Dendritic cell treated with granulocyte-macrophage colony-stimulating factor and Interleukin-4, amounts not matched to agents 40 ng/mL and 50 ng/mL, for 4 days (primary cell): ENCODE measurements at regions not wholly inside any gene's neighbourhood (a gene's known extent, or its start where the extent isn't known, plus 50 kb on each side); places are given as distances from the start of the nearest gene placed in this dataset.
"Not testable (repeated sequence)": the region's sequence is repeated elsewhere in the genome, so short reads cannot be mapped to it uniquely, and the experiment has no call there.

Experiments used
- H3K27ac Mint-ChIP-seq: one replicate; pipeline ENCODE4 v1.8.0; 2022; ENCODE audit warnings: mild to moderate bottlenecking, mixed read lengths
- H3K27me3 Mint-ChIP-seq: one replicate; pipeline ENCODE4 v1.8.0; 2022; ENCODE audit warnings: mild to moderate bottlenecking, mixed read lengths
- H3K36me3 Mint-ChIP-seq: one replicate; pipeline ENCODE4 v1.8.0; 2022; ENCODE audit warnings: low read depth, mixed read lengths
- H3K4me1 Mint-ChIP-seq: one replicate; pipeline ENCODE4 v1.8.0; 2022; ENCODE audit warnings: low read depth, mixed read lengths
- H3K4me3 Mint-ChIP-seq: one replicate; pipeline ENCODE4 v1.8.0; 2022; ENCODE audit warnings: mild to moderate bottlenecking, moderate library complexity, mixed read lengths
- H3K9me3 Mint-ChIP-seq: one replicate; pipeline ENCODE4 v1.8.0; 2022; ENCODE audit warnings: mixed read lengths
- intact Hi-C: fragments of 100-400 bp; cut with micrococcal nuclease; formaldehyde crosslinking; loops from one replicate; pipeline ENCODE4 v1.15.0; 2022

GRCh38 chr15:20401058-20401457 lies 140.5 kb downstream of the GOLGA6L6 start:
- H3K4me3 Mint-ChIP-seq, H3K27ac Mint-ChIP-seq, H3K27me3 Mint-ChIP-seq, H3K9me3 Mint-ChIP-seq, H3K36me3 Mint-ChIP-seq, H3K4me1 Mint-ChIP-seq: not testable (repeated sequence)
- intact Hi-C loops: loop anchor here (2.0 kb wide), 1 partner anchor 14 kb away; no protein-coding TSS in a partner anchor

DNA sequence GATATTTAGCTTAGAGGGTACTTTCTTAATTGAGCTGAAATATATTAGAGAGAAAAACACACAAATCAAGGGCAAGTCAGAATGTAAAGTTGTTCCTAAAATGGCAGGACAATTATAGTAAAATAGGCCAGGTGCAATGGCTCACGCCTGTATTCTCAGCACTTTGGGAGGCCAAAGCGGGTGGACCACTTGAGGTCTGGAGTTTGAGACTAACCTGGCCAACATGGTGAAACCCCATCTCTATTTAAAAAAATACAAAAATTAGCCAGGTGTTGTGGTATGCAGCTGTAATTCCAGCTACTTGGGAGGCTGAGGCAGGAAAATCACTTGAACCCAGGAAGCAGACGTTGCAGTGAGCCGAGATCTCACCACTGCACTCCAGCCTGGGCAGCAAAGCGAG lies 142.9 kb downstream of the GOLGA6L6 start:
- H3K4me3 Mint-ChIP-seq, H3K4me1 Mint-ChIP-seq, intact Hi-C loops, H3K27me3 Mint-ChIP-seq, H3K27ac Mint-ChIP-seq, H3K36me3 Mint-ChIP-seq, H3K9me3 Mint-ChIP-seq: not testable (repeated sequence)

- intact Hi-C loops, H3K4me1 Mint-ChIP-seq, H3K36me3 Mint-ChIP-seq, H3K9me3 Mint-ChIP-seq, H3K4me3 Mint-ChIP-seq, H3K27me3 Mint-ChIP-seq, H3K27ac Mint-ChIP-seq: not testable (repeated sequence)
Measured at GRCh38 chr15:20388161-20388560, 153.4 kb downstream of the GOLGA6L6 start.

GRCh38 chr15:20386198-20386597 lies 155.4 kb downstream of the GOLGA6L6 start:
- intact Hi-C loops: loop anchor here (1.0 to 2.0 kb wide), 2 partner anchors 11 to 15 kb away; no protein-coding TSS in a partner anchor
- no peaks in the 10 kb centered on the region for H3K4me1 Mint-ChIP-seq
- no peak overlapping the region for H3K27ac Mint-ChIP-seq
- H3K4me3 Mint-ChIP-seq: no peak overlapping the region
- H3K27me3 Mint-ChIP-seq: no peaks in the 10 kb centered on the region
- no peaks in the 10 kb centered on the region for H3K9me3 Mint-ChIP-seq
- no peaks in the 10 kb centered on the region for H3K36me3 Mint-ChIP-seq

DNA sequence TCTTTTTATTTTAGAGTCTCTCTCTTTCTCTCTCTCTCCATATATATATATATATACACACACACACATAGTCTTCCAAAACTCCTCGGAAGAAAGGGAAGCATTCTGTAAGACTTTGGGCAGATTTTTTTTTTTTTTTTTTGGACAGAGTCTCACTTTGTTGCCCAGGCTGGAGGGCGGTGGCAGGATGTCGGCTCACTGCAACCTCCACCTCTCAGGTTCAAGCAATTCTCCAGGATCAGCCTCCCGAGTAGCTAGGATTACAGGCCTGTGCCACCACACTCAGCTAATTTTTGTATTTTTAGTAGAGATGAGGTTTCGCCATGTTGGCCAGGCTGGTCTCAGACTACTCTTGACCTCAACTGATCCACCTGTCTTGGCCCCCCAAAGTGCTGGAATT lies 161.4 kb downstream of the GOLGA6L6 start:
- H3K27ac Mint-ChIP-seq, H3K4me3 Mint-ChIP-seq, intact Hi-C loops, H3K9me3 Mint-ChIP-seq, H3K4me1 Mint-ChIP-seq, H3K27me3 Mint-ChIP-seq, H3K36me3 Mint-ChIP-seq: not testable (repeated sequence)

DNA sequence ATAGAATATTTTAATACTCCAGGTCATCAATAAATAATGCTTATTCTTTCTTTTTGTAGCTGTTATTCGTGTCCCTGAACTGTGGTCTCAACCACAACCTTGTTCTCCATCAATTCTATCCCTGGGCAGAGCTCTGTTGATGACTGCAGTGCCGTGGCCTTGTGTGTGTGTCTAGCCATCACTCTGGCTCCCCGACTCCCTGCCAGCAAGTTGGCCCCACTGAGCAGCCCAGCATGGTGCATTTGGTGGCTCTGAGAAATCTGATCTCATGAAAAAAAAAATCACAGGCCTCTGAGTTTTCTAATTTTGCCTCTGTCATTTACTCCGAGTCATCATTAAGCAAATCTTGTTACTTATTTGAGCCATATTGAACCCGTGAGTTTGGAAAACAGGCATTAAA lies 164.7 kb downstream of the GOLGA6L6 start:
- no peaks in the 10 kb centered on the region for H3K27me3 Mint-ChIP-seq
- H3K4me3 Mint-ChIP-seq: no peak overlapping the region
- H3K27ac Mint-ChIP-seq: no peak overlapping the region
- H3K4me1 Mint-ChIP-seq: no peaks in the 10 kb centered on the region
- intact Hi-C loops: no loop called here
- no peaks in the 10 kb centered on the region for H3K36me3 Mint-ChIP-seq
- no peaks in the 10 kb centered on the region for H3K9me3 Mint-ChIP-seq

- H3K27me3 Mint-ChIP-seq, H3K9me3 Mint-ChIP-seq, H3K4me1 Mint-ChIP-seq, H3K27ac Mint-ChIP-seq, H3K36me3 Mint-ChIP-seq, H3K4me3 Mint-ChIP-seq, intact Hi-C loops: not testable (repeated sequence)
Measured at GRCh38 chr15:20372416-20372815, 169.2 kb downstream of the GOLGA6L6 start.

GRCh38 chr15:20369500-20369899 lies 172.1 kb downstream of the GOLGA6L6 start:
- Mint-ChIP-seq H3K4me3 (no peak overlapping the region), H3K4me1 (no peaks in the 10 kb centered on the region), H3K9me3 (no peaks in the 10 kb centered on the region), H3K27ac (no peak overlapping the region), H3K36me3 (no peaks in the 10 kb centered on the region), H3K27me3 (no peaks in the 10 kb centered on the region)
- intact Hi-C loops: no loop called here

GRCh38 chr15:20368974-20369373 lies 172.6 kb downstream of the GOLGA6L6 start:
- Mint-ChIP-seq H3K4me1 (no peaks in the 10 kb centered on the region), H3K27ac (no peak overlapping the region), H3K36me3 (no peaks in the 10 kb centered on the region), H3K4me3 (no peak overlapping the region), H3K9me3 (no peaks in the 10 kb centered on the region), H3K27me3 (no peaks in the 10 kb centered on the region)
- intact Hi-C loops: no loop called here

DNA sequence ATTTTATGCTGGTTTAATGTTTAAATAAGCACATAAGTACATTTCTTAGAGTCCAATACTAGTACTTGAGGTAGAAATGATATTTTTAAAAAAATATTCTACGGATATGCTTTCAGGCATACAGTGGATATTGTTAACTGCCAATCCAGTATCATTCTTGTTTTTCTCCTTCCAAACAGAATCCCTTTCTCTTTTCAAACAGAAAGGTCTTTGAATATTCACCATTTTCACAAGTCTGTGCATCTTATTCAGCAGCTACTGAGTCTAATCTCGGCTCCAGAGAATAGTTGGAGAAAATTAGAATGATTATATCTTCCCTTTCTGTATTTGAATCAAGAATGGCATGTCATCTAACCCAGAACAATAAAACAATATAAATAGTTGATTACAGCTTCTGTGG lies 174.5 kb downstream of the GOLGA6L6 start:
- H3K4me3 Mint-ChIP-seq: no peak overlapping the region
- H3K27ac Mint-ChIP-seq: no peak overlapping the region
- no peaks in the 10 kb centered on the region for H3K4me1 Mint-ChIP-seq
- H3K27me3 Mint-ChIP-seq: no peaks in the 10 kb centered on the region
- H3K9me3 Mint-ChIP-seq: no peaks in the 10 kb centered on the region
- intact Hi-C loops: no loop called here
- H3K36me3 Mint-ChIP-seq: no peaks in the 10 kb centered on the region

- H3K27ac Mint-ChIP-seq, H3K36me3 Mint-ChIP-seq, H3K9me3 Mint-ChIP-seq, intact Hi-C loops, H3K4me3 Mint-ChIP-seq, H3K27me3 Mint-ChIP-seq, H3K4me1 Mint-ChIP-seq: not testable (repeated sequence)
Measured at GRCh38 chr15:20363591-20363990, 178.0 kb downstream of the GOLGA6L6 start.

- intact Hi-C loops: no loop called here
- H3K4me1 Mint-ChIP-seq: peaks cover 5% of the 10 kb centered on the region
- no peak overlapping the region for H3K4me3 Mint-ChIP-seq
- H3K27ac Mint-ChIP-seq: no peak overlapping the region
- no peaks in the 10 kb centered on the region for H3K36me3 Mint-ChIP-seq
- H3K9me3 Mint-ChIP-seq: no peaks in the 10 kb centered on the region
- H3K27me3 Mint-ChIP-seq: no peaks in the 10 kb centered on the region
Measured at GRCh38 chr15:20361091-20361490, 180.5 kb downstream of the GOLGA6L6 start.

GRCh38 chr15:20358779-20359414 lies 182.7 kb downstream of the GOLGA6L6 start:
- Mint-ChIP-seq H3K36me3 (no peaks in the 10 kb centered on the region), H3K9me3 (no peaks in the 10 kb centered on the region), H3K27ac (no peak overlapping the region), H3K27me3 (no peaks in the 10 kb centered on the region), H3K4me3 (no peak overlapping the region), H3K4me1 (peaks cover 5% of the 10 kb centered on the region)
- intact Hi-C loops: no loop called here

DNA sequence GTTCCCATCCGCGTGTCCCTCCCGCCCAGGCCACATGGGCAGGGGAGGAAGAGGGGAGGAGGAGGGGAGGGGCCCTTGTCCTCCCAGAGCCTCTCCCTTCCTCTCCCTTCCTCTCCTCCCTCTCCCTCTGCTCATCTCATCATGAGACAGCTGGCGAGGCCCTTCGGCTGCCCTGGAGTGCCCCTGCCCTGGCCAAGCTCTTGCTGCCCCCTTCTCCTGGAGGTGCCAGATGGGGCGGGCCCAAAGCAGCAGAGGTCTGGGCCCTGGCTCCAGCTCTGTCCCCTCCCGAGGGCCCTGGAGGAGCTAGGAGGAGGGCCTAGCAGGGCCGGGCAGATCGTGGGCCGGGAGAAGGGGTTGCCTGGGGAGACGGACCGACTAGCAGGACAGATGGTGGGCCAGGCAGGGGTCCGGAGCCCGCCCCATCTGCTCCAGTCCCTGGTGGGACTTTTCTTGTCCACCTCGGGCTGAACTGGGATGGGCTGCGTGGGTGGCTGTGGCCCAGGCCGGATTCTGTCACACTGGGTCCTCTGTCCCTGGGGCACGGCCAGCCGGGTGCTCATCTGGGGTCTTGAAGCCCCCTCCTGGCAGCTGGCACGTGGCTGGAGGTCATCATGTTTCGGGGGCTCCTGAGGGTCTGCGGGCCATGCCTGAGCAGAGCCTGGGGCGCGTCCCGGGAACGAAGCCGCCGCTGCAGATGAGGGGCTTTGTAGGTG lies 183.4 kb downstream of the GOLGA6L6 start:
- H3K36me3 Mint-ChIP-seq: no peaks in the 10 kb centered on the region

More for the DNA sequence above, 183.4 kb downstream of the GOLGA6L6 start:
- intact Hi-C loops: no loop called here
- H3K27me3 Mint-ChIP-seq: no peaks in the 10 kb centered on the region
- no peaks in the 10 kb centered on the region for H3K9me3 Mint-ChIP-seq
- H3K4me3 Mint-ChIP-seq: no peak overlapping the region
- no peak overlapping the region for H3K27ac Mint-ChIP-seq
- H3K4me1 Mint-ChIP-seq: peaks cover 5% of the 10 kb centered on the region
